ENCODE measurements at regions not wholly inside any gene's neighbourhood (a gene's known extent, or its start where the extent isn't known, plus 50 kb on each side); places are given as distances from the start of the nearest gene placed in this dataset.

DNA sequence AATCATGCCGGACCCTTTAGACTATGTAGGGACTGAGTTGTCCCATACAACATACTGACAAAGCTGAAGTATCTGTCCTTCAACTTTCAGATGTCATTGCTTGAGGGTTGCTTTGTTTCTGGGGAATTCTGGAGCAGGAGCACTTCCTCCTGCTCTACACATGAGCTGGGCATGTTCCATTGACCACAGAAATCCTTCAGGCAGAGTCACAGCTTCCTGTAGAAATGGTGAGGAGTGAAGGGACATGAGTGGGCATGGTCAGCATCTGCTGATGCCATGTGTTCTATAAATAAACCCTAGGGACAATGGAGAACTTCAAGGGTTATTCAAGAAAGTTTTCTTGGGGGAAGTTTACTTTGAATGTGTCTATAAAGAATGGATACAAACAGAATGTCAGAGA lies 296.6 kb upstream of the FBXL7 start:
- no peaks in the 10 kb centered on the region for H3K27me3 Mint-ChIP-seq

DNA sequence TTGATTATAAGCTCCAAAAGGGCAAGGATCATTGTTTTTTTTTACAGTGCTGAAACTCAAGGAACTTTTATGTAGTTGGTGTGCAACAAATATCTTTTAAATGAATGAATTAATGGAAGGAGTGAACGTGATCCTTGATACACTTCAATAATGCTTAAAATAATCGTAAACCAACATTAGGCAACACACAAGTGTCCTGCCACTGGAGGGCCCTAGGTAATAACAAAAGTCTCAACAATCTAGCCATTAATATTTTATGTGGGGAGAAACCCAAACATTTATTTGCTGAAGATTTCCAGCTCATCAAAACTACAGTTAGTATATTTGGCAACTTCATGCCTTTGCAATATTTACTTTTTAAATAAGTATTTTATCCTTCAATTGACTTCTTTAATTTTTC lies 309.0 kb upstream of the FBXL7 start:
- Mint-ChIP-seq H3K4me3 (no peak overlapping the region), H3K27ac (no peak overlapping the region), H3K36me3 (no peaks in the 10 kb centered on the region), H3K27me3 (no peaks in the 10 kb centered on the region), H3K4me1 (no peaks in the 10 kb centered on the region), H3K9me3 (peaks cover 5 to 14% (median 5%) of the 10 kb centered on the region in 3 donors)

More for the DNA sequence above, 296.6 kb upstream of the FBXL7 start:
- H3K27ac Mint-ChIP-seq, result no peak overlapping the region
- H3K36me3 Mint-ChIP-seq, result no peaks in the 10 kb centered on the region
- no peaks in the 10 kb centered on the region for H3K4me1 Mint-ChIP-seq
- peak overlapping the region in 1 of 4 donors; percentile 20 for H3K4me3 Mint-ChIP-seq
- H3K9me3 Mint-ChIP-seq, result peaks cover 4 to 11% (median 5%) of the 10 kb centered on the region in 3 donors

DNA sequence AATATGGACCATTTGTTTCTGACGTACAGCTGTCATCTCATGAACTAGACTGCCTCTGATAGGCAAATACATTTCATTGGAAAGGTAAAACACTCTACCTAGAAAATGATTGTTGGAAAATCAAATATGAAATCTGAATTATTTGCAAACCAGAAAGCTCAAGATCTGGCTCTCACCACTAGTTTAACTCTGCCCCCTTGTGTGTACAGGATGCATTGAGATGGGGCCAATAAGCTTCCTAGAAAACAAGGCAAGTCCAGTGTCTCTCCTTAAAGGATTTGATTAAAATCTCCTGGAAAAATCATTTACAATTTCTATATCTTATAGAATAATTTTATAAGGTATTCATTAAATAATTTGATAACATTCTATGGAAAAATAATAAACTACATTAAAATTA lies 311.9 kb upstream of the ANKH start:
- Mint-ChIP-seq H3K27ac (no peak overlapping the region), H3K4me3 (no peak overlapping the region), H3K27me3 (no peaks in the 10 kb centered on the region), H3K36me3 (no peaks in the 10 kb centered on the region), H3K4me1 (no peaks in the 10 kb centered on the region), H3K9me3 (peaks cover 1 to 5% (median 2%) of the 10 kb centered on the region in 3 donors)

DNA sequence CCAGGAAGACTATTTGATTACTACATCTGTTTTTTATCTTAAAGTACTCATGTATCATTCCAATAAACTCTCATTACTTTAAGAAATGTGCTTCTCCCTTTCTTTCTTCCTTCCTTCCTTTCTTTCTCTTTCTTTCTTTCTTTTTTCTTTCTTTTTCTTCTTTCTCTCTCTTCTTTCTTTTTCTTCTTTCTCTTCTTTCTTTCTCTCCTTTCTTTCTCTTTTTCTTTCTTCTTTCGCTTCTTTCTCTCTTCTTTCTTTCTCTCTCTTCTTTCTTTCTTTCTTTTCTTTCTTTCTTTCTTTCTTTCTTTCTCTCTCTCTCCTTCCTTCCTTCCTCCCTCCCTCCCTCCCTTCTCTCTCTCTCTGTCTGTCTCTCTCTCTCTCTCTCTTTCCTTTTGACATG lies 298.6 kb upstream of the ANKH start:
- Mint-ChIP-seq H3K4me3 (no peak overlapping the region), H3K4me1 (peaks cover 0 to 2% (median 0%) of the 10 kb centered on the region in 3 donors), H3K27ac (no peak overlapping the region), H3K9me3 (peaks cover 6 to 10% (median 10%) of the 10 kb centered on the region in 3 donors), H3K27me3 (no peaks in the 10 kb centered on the region), H3K36me3 (peaks cover 3% of the 10 kb centered on the region)

DNA sequence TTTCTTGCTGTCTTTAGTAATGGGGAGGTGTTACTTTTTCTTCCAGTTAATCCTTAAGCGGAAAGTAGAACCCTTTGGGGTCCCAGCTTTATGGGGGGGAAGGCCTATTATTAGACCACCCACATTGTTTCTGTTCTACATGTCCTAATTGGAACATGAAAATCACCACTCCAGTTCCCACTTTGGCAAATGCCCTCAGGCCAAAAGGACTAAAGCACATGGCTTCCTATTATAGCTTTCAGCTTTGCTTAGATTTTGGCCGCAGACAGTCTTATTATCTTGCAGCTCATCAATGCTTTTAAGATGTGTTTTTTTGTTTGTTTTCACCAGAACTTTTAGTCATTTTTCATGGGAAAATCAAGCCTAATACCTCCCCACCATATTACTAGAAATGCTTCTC lies 296.8 kb upstream of the ANKH start:
- Mint-ChIP-seq H3K9me3 (peaks cover 7 to 10% (median 9%) of the 10 kb centered on the region in 3 donors), H3K27ac (no peak overlapping the region), H3K36me3 (peaks cover 3% of the 10 kb centered on the region), H3K27me3 (no peaks in the 10 kb centered on the region), H3K4me3 (no peak overlapping the region), H3K4me1 (peaks cover 0 to 2% (median 0%) of the 10 kb centered on the region in 3 donors)

DNA sequence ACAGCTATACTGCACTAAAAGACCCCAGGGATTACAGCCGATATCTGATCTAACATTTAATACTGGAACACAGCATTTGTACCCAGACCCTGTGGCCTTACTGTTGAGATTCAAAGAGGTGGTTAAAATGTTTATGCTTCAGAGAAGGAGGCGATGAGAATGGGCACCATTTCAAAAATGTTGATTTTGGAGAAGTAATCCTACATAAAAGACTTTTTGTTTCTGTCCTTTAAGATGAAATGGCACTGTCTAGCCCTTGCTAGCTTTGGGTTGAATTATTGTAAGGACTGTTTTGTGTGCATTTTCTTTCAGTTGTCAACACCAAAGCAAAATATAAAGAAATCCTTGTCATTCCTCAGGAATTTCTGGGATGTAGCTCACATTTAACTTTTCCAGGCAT lies 288.5 kb upstream of the ANKH start:
- H3K4me1 Mint-ChIP-seq, result no peaks in the 10 kb centered on the region
- H3K4me3 Mint-ChIP-seq, result no peak overlapping the region
- no peak overlapping the region for H3K27ac Mint-ChIP-seq
- H3K27me3 Mint-ChIP-seq, result no peaks in the 10 kb centered on the region
- no peaks in the 10 kb centered on the region for H3K36me3 Mint-ChIP-seq
- peaks cover 7 to 9% (median 9%) of the 10 kb centered on the region in 3 donors for H3K9me3 Mint-ChIP-seq

DNA sequence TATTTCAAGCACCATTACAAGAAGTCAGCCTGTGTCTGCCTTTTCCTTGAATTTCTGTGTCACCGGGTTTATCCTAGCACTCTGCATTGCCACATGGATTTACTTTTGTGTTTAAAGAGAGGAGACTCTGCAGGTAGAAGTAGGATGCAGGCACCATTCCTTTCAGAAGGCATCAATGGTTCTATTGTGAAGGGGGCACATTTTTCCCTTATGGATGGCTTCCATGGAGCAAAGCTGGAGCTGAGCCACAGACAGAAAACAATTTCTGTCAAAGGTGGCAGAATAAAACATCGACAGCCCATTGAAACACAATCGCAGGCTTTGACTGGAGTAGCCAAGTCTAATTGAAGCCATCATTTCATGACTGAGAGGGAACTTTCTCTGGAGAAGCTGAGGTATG lies 288.0 kb upstream of the ANKH start:
- no peaks in the 10 kb centered on the region for H3K4me1 Mint-ChIP-seq

DNA sequence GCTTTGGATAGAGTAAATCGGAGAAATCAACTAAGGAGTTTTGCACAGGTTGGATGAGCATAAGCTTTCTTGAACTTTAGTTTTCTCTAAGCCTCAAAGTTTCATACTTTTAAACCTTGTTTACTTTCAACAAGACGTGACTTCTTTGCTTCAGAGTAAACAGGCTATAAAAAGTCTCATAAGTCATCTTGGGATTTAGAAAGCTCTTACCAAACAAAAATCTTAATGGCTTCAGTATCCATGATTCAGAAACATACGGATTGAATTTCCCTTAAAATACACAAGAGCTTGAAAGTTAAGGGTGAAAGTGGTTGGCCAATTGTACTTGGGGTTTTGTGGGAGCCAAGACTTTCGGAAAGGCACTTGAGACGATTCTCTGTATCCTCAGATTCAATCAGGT lies 270.9 kb upstream of the ANKH start:
- H3K9me3 Mint-ChIP-seq, result peaks cover 6 to 7% (median 6%) of the 10 kb centered on the region in 3 donors
- H3K36me3 Mint-ChIP-seq, result no peaks in the 10 kb centered on the region
- H3K27ac Mint-ChIP-seq, result no peak overlapping the region
- H3K4me3 Mint-ChIP-seq, result no peak overlapping the region
- no peaks in the 10 kb centered on the region for H3K27me3 Mint-ChIP-seq
- H3K4me1 Mint-ChIP-seq, result no peaks in the 10 kb centered on the region

More for the DNA sequence above, 288.0 kb upstream of the ANKH start:
- no peak overlapping the region for H3K27ac Mint-ChIP-seq
- H3K36me3 Mint-ChIP-seq, result no peaks in the 10 kb centered on the region
- H3K27me3 Mint-ChIP-seq, result no peaks in the 10 kb centered on the region
- H3K9me3 Mint-ChIP-seq, result peaks cover 6 to 11% (median 9%) of the 10 kb centered on the region in 3 donors
- no peak overlapping the region for H3K4me3 Mint-ChIP-seq

DNA sequence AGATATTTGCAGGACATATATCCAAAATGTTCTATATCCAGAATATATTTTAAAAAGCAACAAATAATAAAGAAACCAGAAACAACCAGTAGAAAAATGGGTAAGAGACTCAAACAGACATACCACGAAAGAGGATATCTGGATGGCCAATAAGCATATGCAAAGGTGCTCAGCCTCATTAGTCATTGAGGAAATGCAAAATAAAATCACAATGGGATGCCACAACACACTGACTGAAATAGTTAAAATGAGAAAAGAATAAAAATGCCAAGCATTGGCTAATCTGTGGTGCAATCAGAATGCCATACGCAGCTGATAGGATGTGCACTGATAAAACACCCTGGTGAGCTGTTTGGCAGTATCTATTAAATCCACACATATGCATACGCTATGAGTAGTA lies 265.8 kb upstream of the ANKH start:
- Mint-ChIP-seq H3K27ac (no peak overlapping the region), H3K9me3 (peaks cover 5 to 6% (median 6%) of the 10 kb centered on the region in 3 donors), H3K27me3 (peaks cover 2% of the 10 kb centered on the region), H3K4me3 (no peak overlapping the region), H3K4me1 (no peaks in the 10 kb centered on the region), H3K36me3 (no peaks in the 10 kb centered on the region)

DNA sequence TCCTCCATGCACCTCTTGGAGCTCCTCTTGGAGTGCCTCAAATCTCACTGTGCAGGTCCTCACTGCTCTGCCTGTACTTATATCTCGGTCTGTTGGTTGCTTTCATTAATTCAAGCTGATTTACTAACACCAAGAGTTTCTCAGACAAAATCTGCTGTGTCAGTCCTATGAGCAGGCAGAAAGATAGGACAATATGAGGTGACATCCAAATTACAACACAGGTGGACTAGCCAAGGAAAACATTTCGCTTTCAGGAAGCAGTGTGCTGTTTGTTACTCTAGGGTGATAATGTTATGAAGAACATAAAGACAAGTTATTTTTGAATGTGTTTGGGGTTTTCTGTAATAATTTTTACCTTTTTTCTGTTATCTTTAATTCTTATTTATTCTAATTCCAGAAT lies 264.1 kb upstream of the ANKH start:
- Mint-ChIP-seq H3K36me3 (no peaks in the 10 kb centered on the region), H3K4me1 (no peaks in the 10 kb centered on the region), H3K27me3 (peaks cover 2% of the 10 kb centered on the region), H3K4me3 (no peak overlapping the region), H3K27ac (no peak overlapping the region), H3K9me3 (peaks cover 6 to 10% (median 7%) of the 10 kb centered on the region in 3 donors)

DNA sequence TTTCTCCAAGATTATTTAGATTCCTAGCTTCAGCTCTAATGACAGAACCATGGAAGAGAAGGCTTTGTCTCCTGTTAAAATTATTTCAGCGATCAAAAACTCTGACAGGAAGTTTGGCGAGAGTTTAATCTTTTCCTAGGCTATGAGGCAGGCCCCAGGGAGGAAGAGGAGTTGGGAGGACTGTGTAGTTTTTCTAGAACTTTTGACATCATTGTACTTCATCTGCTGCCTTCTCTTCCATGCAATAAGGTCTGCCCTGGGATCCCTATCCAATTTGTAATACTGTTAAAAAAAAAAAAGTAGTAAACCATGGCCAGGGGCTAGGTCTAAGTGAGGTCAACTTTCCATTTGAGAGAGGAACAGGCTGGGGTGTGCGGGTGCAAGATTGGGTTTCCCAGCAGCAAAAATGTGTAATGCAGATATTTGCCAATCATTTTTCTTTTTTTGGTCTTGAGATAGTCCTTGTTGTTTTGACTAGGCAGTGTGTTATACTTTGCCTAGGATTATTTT lies 261.9 kb upstream of the ANKH start:
- H3K9me3 Mint-ChIP-seq, result peaks cover 4 to 18% (median 12%) of the 10 kb centered on the region in 3 donors
- H3K36me3 Mint-ChIP-seq, result no peaks in the 10 kb centered on the region
- H3K4me1 Mint-ChIP-seq, result no peaks in the 10 kb centered on the region
- H3K4me3 Mint-ChIP-seq, result peak overlapping the region in 1 of 4 donors; percentile 37
- peaks cover 2% of the 10 kb centered on the region for H3K27me3 Mint-ChIP-seq
- no peak overlapping the region for H3K27ac Mint-ChIP-seq

DNA sequence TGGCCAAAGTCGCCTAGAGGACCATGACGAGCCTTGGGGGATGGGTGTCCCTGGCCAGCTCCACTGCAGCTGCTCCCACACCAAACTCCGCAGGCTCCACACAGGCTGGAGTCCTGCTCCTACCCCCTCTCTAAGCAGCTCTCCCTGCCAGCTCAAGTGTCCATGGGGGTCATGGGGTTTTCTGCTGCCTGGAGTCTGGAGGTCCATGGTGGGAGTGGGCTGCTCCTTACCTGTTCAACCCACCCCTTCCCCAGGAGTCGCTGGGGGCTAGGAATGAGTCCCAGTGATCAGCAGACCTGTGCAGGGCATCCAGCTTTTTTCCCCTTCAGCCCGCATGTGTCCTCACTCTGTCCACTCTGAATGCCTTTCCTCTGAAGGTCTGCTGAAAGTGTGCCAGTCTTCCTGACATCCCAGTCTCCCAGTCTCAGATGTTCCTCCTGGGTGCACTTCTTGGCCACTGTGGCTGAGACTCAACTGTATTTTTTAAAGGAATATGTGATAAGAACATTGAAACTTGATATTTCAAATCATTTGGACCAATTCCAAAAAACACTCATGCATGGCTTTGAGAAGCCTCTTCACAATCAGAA lies 261.3 kb upstream of the ANKH start:
- H3K36me3 Mint-ChIP-seq, result no peaks in the 10 kb centered on the region
- H3K27me3 Mint-ChIP-seq, result peaks cover 2% of the 10 kb centered on the region
- no peaks in the 10 kb centered on the region for H3K4me1 Mint-ChIP-seq
- peak overlapping the region in 1 of 4 donors; percentile 37 for H3K4me3 Mint-ChIP-seq
- no peak overlapping the region for H3K27ac Mint-ChIP-seq
- peaks cover 4 to 23% (median 12%) of the 10 kb centered on the region in 3 donors for H3K9me3 Mint-ChIP-seq

DNA sequence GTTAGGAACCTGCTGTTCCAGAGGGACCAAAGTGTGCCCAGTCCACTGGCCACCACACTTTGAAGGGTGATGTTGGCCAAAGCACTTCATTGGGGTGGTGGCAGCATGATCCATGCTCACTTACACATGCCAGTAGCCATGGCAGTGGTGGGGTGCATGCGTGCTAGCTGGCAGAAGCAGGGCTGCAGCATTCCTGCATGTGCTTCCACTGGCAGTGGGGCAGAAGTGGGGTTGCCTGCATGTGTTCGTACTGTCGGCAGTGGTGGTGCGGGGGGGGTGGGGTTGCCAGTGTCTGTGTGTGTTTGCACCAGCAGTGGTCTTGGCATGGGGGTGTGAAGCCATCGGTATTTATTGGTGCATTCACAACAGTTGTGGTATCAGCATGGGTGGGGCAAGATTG lies 260.3 kb upstream of the ANKH start:
- H3K27ac Mint-ChIP-seq, result no peak overlapping the region

DNA sequence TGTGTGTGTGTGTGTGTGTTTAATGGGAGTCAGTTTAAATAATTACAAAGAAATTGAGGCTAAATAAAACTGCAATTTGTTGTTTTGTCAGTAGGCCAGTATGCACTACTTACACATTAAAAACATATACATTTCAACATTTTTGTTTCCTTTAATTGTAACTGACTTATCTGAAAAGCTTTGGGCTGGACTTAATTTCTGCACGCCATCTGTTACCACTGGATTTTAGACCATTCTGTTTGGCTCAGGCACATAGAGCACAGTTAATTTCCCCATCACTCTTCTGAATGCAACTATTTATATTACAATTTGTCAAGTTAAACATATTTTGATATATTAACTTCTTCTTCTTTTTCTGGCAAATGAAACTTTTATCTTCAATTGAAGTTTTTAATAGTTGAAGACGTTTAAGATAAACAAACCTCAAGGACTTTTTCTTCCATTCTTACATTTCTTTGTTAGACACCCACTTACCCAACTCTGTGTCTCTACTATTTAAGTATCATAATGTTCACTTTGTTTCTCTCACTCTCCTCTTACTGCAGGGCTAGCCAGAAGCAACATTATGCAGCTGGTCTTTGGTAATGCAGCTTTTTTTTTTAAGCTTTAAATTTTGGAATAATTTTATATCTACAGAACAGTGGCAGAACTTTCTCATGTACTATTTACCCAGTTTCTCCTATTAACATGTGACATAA lies 253.4 kb upstream of the ANKH start:
- H3K9me3 Mint-ChIP-seq, result peaks cover 2 to 33% (median 12%) of the 10 kb centered on the region in 3 donors
- no peaks in the 10 kb centered on the region for H3K36me3 Mint-ChIP-seq
- H3K27me3 Mint-ChIP-seq, result no peaks in the 10 kb centered on the region
- H3K4me3 Mint-ChIP-seq, result no peak overlapping the region
- peaks cover 0 to 2% (median 0%) of the 10 kb centered on the region in 3 donors for H3K4me1 Mint-ChIP-seq
- no peak overlapping the region for H3K27ac Mint-ChIP-seq

More for the DNA sequence above, 260.3 kb upstream of the ANKH start:
- Mint-ChIP-seq H3K4me3 (no peak overlapping the region), H3K4me1 (peaks cover 0 to 2% (median 0%) of the 10 kb centered on the region in 3 donors), H3K27me3 (peaks cover 2% of the 10 kb centered on the region), H3K36me3 (no peaks in the 10 kb centered on the region), H3K9me3 (peaks cover 4 to 23% (median 12%) of the 10 kb centered on the region in 3 donors)

DNA sequence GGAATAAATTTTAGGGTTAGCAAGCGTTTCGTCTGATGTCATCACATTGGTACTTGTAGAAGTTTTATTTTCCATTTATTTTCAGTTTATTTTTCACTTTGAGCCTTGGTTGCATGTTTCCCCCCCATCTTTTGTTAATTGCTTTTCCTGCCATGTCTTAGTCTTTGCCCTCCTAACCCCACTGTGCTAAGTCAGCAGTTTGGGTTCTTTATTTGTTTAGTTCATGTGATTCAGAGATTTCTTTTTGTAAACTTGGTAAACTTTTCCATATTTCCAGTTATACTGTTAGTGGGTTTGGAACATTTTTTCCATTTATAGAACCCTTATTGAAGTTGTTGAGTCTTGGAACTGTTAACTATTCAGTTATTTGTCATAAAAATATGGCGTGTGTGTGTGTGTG lies 252.9 kb upstream of the ANKH start:
- H3K27ac Mint-ChIP-seq, result no peak overlapping the region

More for the DNA sequence above, 252.9 kb upstream of the ANKH start:
- Mint-ChIP-seq H3K9me3 (peaks cover 2 to 29% (median 11%) of the 10 kb centered on the region in 3 donors), H3K27me3 (no peaks in the 10 kb centered on the region), H3K4me3 (no peak overlapping the region), H3K4me1 (peaks cover 0 to 2% (median 0%) of the 10 kb centered on the region in 3 donors), H3K36me3 (no peaks in the 10 kb centered on the region)

Measured in IgD-negative memory B cell (primary cell).